SK-N-MC (cell line): ENCODE measurements at regions not wholly inside any gene's neighbourhood (a gene's known extent, or its start where the extent isn't known, plus 50 kb on each side); places are given as distances from the start of the nearest gene placed in this dataset.

Experiments used
- EZH2 ChIP-seq: fragments of 200-600 bp; sonication (generic); IDR thresholded peaks from one replicate; pipeline ENCODE4 v1.6.1; 2017; ENCODE audit warnings: antibody characterized with exemption
- FOXP2 ChIP-seq: optimal IDR thresholded peaks from 2 replicates; pipeline ENCODE3; 2011; ENCODE audit warnings: mild to moderate bottlenecking, moderate library complexity; ENCODE audit not compliant: insufficient read depth; ENCODE audit errors: extremely low read length, control extremely low read depth
- POLR2AphosphoS5 ChIP-seq: IDR thresholded peaks from 2 replicates; pipeline ENCODE4 v1.6.1; 2012; ENCODE audit warnings: mild to moderate bottlenecking, low read depth, low read length, borderline replicate concordance

GRCh38 chr6:79378957-79379356 lies 144.5 kb upstream of the HMGN3 start:
- TF ChIP-seq POLR2AphosphoS5 (no peak), EZH2 (no peak), FOXP2 (no peak)
